CD4-positive, alpha-beta T cell (primary cell): ENCODE measurements at regions not wholly inside any gene's neighbourhood (a gene's known extent, or its start where the extent isn't known, plus 50 kb on each side); places are given as distances from the start of the nearest gene placed in this dataset.

Experiments
- ATAC-seq: fragments of 200-7000 bp; cut with Tn5 transposase; one replicate; pipeline ENCODE4 v1.10.0; 2022; ENCODE audit warnings: mild to moderate bottlenecking; ENCODE audit not compliant: poor library complexity
- CTCF ChIA-PET: fragments of 350-600 bp; sonication (Branson Sonifier 250); formaldehyde crosslinking; loops from one replicate; lab custom pipeline; 2021; ENCODE audit warnings: antibody characterized with exemption, inconsistent platforms; lab: Charles Lee
- POLR2A ChIA-PET: fragments of 350-600 bp; sonication (Branson Sonifier 250); formaldehyde crosslinking; loops from one replicate; lab custom pipeline; 2021; ENCODE audit warnings: antibody characterized with exemption, inconsistent platforms; lab: Charles Lee
- DNase-seq, 14 experiments: peaks; one replicate each; pipeline ENCODE4 v3.0.0-alpha.2; 2013 to 2020; ENCODE audit warnings: mixed read lengths in 2 of 14
- H3K27ac ChIP-seq, 2 donors: one replicate each; pipeline versions ENCODE4 v1.5.1 to v1.7.0; 2013; ENCODE audit warnings: low read length in 2 of 2, low read depth in 1 of 2, mild to moderate bottlenecking in 1 of 2
- H3K27me3 ChIP-seq, 2 experiments: 1 replicate in 1 of 2; 2 replicates in 1 of 2; pipeline versions ENCODE4 v1.6.1 to v1.7.0; 2013; ENCODE audit warnings: low read length in 2 of 2, control low read depth in 1 of 2, mild to moderate bottlenecking in 1 of 2, moderate library complexity in 1 of 2; ENCODE audit not compliant: insufficient read depth in 2 of 2, control insufficient read depth in 1 of 2
- H3K36me3 ChIP-seq: one replicate; pipeline ENCODE4 v1.6.1; 2013; ENCODE audit warnings: low read length, control low read depth; ENCODE audit not compliant: insufficient read depth
- H3K4me1 ChIP-seq: one replicate; pipeline ENCODE4 v1.6.1; 2013; ENCODE audit warnings: low read length, control low read depth; ENCODE audit not compliant: insufficient read depth
- H3K4me3 ChIP-seq: one replicate; pipeline ENCODE4 v1.5.1; 2013; ENCODE audit warnings: mild to moderate bottlenecking, low read length, moderate library complexity
- H3K9me3 ChIP-seq, 2 experiments: 1 replicate in 1 of 2; 2 replicates in 1 of 2; pipeline versions ENCODE4 v1.6.1 to v1.7.0; 2013; ENCODE audit warnings: low read length in 2 of 2, mild to moderate bottlenecking in 2 of 2, control low read depth in 1 of 2, moderate library complexity in 1 of 2; ENCODE audit not compliant: control insufficient read depth in 1 of 2, insufficient read depth in 1 of 2
- H3K27ac Mint-ChIP-seq: one replicate; pipeline ENCODE4 v1.8.0; 2020; ENCODE audit warnings: mixed read lengths
- H3K27me3 Mint-ChIP-seq: one replicate; pipeline ENCODE4 v1.8.0; 2021; ENCODE audit warnings: mixed read lengths
- H3K36me3 Mint-ChIP-seq: one replicate; pipeline ENCODE4 v1.8.0; 2021; ENCODE audit warnings: low read depth, mixed read lengths
- H3K4me1 Mint-ChIP-seq: one replicate; pipeline ENCODE4 v1.8.0; 2021; ENCODE audit warnings: low read depth, mixed read lengths
- H3K4me3 Mint-ChIP-seq: one replicate; pipeline ENCODE4 v1.8.0; 2020; ENCODE audit warnings: mild to moderate bottlenecking, mixed read lengths
- H3K9me3 Mint-ChIP-seq: one replicate; pipeline ENCODE4 v1.8.0; 2020; ENCODE audit warnings: mixed read lengths
- intact Hi-C, 2 experiments: fragments of 100-400 bp; cut with DNase I in 1 of 2; cut with micrococcal nuclease in 1 of 2; formaldehyde crosslinking; loops; one replicate each; pipeline versions ENCODE4 v1.15.1 to v1.9.0; 2023 to 2025; cut with DNase I, micrococcal nuclease
- TF ChIP-seq, protein P1 (sequence below): fragments of 200-600 bp; IDR thresholded peaks from one replicate; pipeline ENCODE4 v1.8.0; 2022; ENCODE audit warnings: antibody characterized with exemption, mild to moderate bottlenecking

GRCh38 chr14:22505697-22506377 is 83.2 kb downstream of the DAD1 start:
- Mint-ChIP-seq H3K36me3 (peaks cover 91% of the 10 kb centered on the region), H3K9me3 (no peaks in the 10 kb centered on the region), H3K4me1 (peaks cover 79% of the 10 kb centered on the region), H3K27me3 (no peaks in the 10 kb centered on the region), H3K27ac (peak overlapping the region; percentile 93), H3K4me3 (peak overlapping the region; percentile 77)
- Histone ChIP-seq H3K9me3 (no peaks in the 10 kb centered on the region), H3K4me1 (peaks cover 45% of the 10 kb centered on the region), H3K4me3 (peak overlapping the region; percentile 61), H3K27ac (peak overlapping the region; percentile 77 to 99), H3K27me3 (no peaks in the 10 kb centered on the region), H3K36me3 (peaks cover 72% of the 10 kb centered on the region)
- CTCF ChIA-PET, result interaction anchor here (3.3 kb wide), 1 partner anchor 64 kb away, joined by 21 read pairs; no protein-coding TSS in a partner anchor
- ATAC-seq (peak; percentile 36), DNase-seq (peak in 5 of 14 experiments; percentile 26 to 65 (median 56))
- intact Hi-C loops, result loop anchor here (2.0 to 10.0 kb wide), 3 partner anchors 13 to 511 kb away; no protein-coding TSS in a partner anchor
- TF ChIP-seq, protein P1, sequence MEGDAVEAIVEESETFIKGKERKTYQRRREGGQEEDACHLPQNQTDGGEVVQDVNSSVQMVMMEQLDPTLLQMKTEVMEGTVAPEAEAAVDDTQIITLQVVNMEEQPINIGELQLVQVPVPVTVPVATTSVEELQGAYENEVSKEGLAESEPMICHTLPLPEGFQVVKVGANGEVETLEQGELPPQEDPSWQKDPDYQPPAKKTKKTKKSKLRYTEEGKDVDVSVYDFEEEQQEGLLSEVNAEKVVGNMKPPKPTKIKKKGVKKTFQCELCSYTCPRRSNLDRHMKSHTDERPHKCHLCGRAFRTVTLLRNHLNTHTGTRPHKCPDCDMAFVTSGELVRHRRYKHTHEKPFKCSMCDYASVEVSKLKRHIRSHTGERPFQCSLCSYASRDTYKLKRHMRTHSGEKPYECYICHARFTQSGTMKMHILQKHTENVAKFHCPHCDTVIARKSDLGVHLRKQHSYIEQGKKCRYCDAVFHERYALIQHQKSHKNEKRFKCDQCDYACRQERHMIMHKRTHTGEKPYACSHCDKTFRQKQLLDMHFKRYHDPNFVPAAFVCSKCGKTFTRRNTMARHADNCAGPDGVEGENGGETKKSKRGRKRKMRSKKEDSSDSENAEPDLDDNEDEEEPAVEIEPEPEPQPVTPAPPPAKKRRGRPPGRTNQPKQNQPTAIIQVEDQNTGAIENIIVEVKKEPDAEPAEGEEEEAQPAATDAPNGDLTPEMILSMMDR, result no peak
- POLR2A ChIA-PET, result interaction anchor here (0.7 to 29.1 kb wide), 18 partner anchors 5 to 757 kb away, joined by 3 to 613 read pairs (median 4); no protein-coding TSS in a partner anchor

GRCh38 chr14:22505309-22505696 is 83.7 kb downstream of the DAD1 start:
- intact Hi-C loops, result loop anchor here in 1 of 2 experiments (2.0 to 10.0 kb wide), 2 partner anchors 43 to 511 kb away; no protein-coding TSS in a partner anchor
- Histone ChIP-seq H3K4me1 (peaks cover 45% of the 10 kb centered on the region), H3K4me3 (peak overlapping the region; percentile 61), H3K27me3 (no peaks in the 10 kb centered on the region), H3K36me3 (peaks cover 67% of the 10 kb centered on the region), H3K9me3 (no peaks in the 10 kb centered on the region), H3K27ac (peak overlapping the region; percentile 77 to 99)
- no peaks in the 10 kb centered on the region for H3K27me3 Mint-ChIP-seq
- H3K4me1 Mint-ChIP-seq, result peaks cover 78% of the 10 kb centered on the region
- ChIA-PET CTCF (interaction anchor here (3.3 kb wide), 1 partner anchor 65 kb away, joined by 21 read pairs; no protein-coding TSS in a partner anchor), POLR2A (interaction anchor here (0.9 to 29.1 kb wide), 11 partner anchors 4 to 756 kb away, joined by 3 to 613 read pairs (median 8); no protein-coding TSS in a partner anchor)
- ATAC-seq, result no peak
- peak overlapping the region; percentile 93 for H3K27ac Mint-ChIP-seq
- DNase-seq, result no peak
- peak overlapping the region; percentile 77 for H3K4me3 Mint-ChIP-seq
- H3K36me3 Mint-ChIP-seq, result peaks cover 91% of the 10 kb centered on the region
- no peaks in the 10 kb centered on the region for H3K9me3 Mint-ChIP-seq
- TF ChIP-seq, protein P1, result no peak

DNA sequence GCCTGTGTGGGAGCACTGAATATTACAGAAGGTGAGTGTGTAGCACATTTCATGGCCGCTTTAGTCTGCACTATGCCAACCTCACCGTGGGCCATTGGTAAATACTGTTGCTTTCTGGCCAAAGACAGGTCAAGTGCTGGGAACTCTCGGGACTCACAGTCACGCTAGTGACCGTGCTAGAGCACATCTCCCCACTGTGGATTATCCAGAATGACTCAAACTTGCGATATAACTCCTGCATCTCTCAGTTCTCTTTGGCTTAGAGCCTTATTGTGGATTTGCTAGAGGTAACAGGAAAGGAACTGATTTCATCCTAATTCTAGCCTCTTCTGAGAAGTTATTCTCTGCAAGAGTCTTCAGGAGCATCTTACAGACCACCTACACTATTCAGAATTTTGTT is 86.5 kb downstream of the DAD1 start:
- peaks cover 28% of the 10 kb centered on the region for H3K4me1 ChIP-seq
- Mint-ChIP-seq H3K9me3 (no peaks in the 10 kb centered on the region), H3K27ac (peak overlapping the region; percentile 93), H3K36me3 (peaks cover 93% of the 10 kb centered on the region), H3K4me3 (peak overlapping the region; percentile 95), H3K27me3 (no peaks in the 10 kb centered on the region), H3K4me1 (peaks cover 79% of the 10 kb centered on the region)
- peak overlapping the region; percentile 57 to 75 for H3K27ac ChIP-seq
- no peaks in the 10 kb centered on the region for H3K9me3 ChIP-seq
- DNase-seq (no peak), ATAC-seq (no peak)
- intact Hi-C loops, result loop anchor here in 1 of 2 experiments (10.0 kb wide), 1 partner anchor 508 kb away; no protein-coding TSS in a partner anchor
- H3K4me3 ChIP-seq, result peak overlapping the region; percentile 61
- POLR2A ChIA-PET, result interaction anchor here (0.8 to 29.1 kb wide), 9 partner anchors 10 to 514 kb away, joined by 3 to 613 read pairs (median 5); no protein-coding TSS in a partner anchor
- peaks cover 64% of the 10 kb centered on the region for H3K36me3 ChIP-seq
- CTCF ChIA-PET, result interaction anchor here (1.2 to 1.4 kb wide), 2 partner anchors 9 to 54 kb away, joined by 3 to 4 read pairs; no protein-coding TSS in a partner anchor
- H3K27me3 ChIP-seq, result no peaks in the 10 kb centered on the region
- TF ChIP-seq, protein P1, result no peak
